GM21825 (cell line): ENCODE measurements at regions not wholly inside any gene's neighbourhood (a gene's known extent, or its start where the extent isn't known, plus 50 kb on each side); places are given as distances from the start of the nearest gene placed in this dataset.

ENCODE experiments used
- ATAC-seq: cut with Tn5 transposase; IDR thresholded peaks from one replicate; pipeline ENCODE4 v1.9.1; 2021; ENCODE audit warnings: mild to moderate bottlenecking, moderate library complexity; ENCODE audit not compliant: unreplicated experiment

GRCh38 chr5:67361932-67362729 is 165.5 kb upstream of the CD180 start:
- no peak for ATAC-seq

- no peak for ATAC-seq
Measured at GRCh38 chr5:67360047-67360446, 163.4 kb upstream of the CD180 start.

- no peak for ATAC-seq
Measured at GRCh38 chr5:67358186-67358585, 161.6 kb upstream of the CD180 start.

- no peak for ATAC-seq
Measured at GRCh38 chr5:67355120-67355713, 158.6 kb upstream of the CD180 start.

- ATAC-seq, result no peak
Measured at GRCh38 chr5:67353500-67354450, 157.2 kb upstream of the CD180 start.

DNA sequence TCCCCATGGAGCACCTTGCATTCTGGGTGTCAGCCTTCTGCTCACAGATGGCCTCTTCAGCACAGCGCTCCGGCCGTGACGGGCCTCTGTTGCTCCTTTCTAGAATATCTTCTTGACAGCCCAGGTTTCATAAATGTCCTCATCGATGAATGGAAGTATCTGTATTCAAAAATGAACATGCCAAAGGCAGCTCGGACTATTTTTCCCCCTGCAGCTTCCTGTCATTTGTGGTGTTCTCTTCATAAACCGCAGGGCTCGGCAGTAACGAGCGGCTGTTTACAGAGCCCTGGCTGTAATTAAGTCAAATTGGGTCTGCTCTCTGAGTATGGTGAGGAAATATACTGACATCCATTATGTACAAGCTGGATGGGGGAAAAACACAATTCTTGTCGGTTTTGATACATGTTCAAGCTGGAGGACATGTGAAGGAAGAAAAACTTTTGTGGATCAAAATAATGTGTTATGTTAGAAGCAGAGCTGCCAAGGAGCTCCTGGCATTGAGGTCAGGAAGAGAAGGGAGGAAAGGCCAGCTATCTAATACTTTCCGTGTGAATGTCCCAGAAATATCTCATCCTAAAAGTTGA is 154.1 kb upstream of the CD180 start:
- no peak for ATAC-seq

GRCh38 chr5:67350185-67350584 is 153.6 kb upstream of the CD180 start:
- ATAC-seq, result no peak

GRCh38 chr5:67347821-67348220 is 151.2 kb upstream of the CD180 start:
- ATAC-seq, result no peak

DNA sequence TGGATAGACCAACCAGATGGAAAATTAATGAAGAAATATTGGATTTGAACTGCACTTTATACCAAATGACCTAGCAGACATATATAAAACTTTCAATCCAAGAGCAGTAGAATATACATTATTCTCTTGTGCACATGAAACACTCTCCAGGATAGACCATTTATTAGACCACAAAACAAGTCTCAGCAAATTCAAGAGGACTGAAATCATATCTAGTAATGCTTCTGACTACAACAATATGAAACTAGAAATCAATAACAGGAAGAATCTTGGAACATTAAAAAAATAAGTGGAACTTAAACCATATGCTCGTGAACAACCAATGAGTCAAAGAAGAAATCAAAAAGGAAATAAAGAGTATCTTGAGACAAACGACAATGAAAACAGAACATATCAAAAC is 150.0 kb upstream of the CD180 start:
- ATAC-seq, result no peak

DNA sequence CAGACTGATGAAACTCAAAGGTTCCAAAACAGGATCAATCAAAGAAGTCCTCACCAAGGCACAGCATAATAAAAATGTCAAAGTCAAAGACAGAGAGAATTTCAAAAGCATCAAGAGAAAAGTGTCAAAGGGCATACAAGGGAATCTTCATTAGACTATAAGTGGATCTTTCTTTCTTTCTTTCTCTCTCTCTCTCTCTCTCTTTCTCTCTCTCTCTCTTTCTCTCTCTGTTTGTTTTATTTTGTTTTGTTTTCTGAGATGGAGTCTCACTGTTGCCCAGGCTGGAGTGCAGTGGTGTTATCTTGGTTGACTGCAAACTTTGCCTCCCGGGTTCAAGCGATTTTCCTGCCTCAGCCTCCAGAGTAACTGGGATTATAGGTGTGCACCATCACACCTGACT is 148.3 kb upstream of the CD180 start:
- no peak for ATAC-seq

DNA sequence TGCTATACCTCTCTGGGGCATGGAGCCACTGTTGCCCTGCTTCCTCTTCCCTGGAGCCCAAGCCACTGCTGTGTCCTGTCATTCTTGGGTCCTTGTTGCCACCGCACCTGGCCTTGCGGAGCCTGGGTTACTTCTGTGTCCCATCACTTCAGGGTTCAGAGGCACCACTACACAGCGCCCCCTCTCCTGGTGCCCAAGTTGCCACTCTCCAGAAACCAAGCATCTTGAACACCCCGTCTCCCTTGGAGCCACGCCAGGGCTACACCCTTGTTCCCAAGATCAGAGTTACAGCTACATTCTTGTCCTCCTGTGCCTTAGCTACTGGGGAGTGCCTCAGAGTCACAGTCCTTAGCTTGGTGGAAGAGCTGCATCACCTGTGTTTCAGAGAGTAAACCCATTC is 147.2 kb upstream of the CD180 start:
- ATAC-seq, result no peak

GRCh38 chr5:67341478-67341877 is 144.9 kb upstream of the CD180 start:
- no peak for ATAC-seq

GRCh38 chr5:67339219-67339767 is 142.7 kb upstream of the CD180 start:
- ATAC-seq, result no peak

GRCh38 chr5:67338421-67338820 is 141.8 kb upstream of the CD180 start:
- no peak for ATAC-seq

- no peak for ATAC-seq
Measured at GRCh38 chr5:67337751-67338150, 141.2 kb upstream of the CD180 start.

- ATAC-seq, result no peak
Measured at GRCh38 chr5:67335426-67335825, 138.8 kb upstream of the CD180 start.

GRCh38 chr5:67334373-67334772 is 137.8 kb upstream of the CD180 start:
- no peak for ATAC-seq

GRCh38 chr5:67333171-67333570 is 136.6 kb upstream of the CD180 start:
- ATAC-seq, result no peak

- ATAC-seq, result no peak
Measured at GRCh38 chr5:67331296-67331925, 134.8 kb upstream of the CD180 start.

DNA sequence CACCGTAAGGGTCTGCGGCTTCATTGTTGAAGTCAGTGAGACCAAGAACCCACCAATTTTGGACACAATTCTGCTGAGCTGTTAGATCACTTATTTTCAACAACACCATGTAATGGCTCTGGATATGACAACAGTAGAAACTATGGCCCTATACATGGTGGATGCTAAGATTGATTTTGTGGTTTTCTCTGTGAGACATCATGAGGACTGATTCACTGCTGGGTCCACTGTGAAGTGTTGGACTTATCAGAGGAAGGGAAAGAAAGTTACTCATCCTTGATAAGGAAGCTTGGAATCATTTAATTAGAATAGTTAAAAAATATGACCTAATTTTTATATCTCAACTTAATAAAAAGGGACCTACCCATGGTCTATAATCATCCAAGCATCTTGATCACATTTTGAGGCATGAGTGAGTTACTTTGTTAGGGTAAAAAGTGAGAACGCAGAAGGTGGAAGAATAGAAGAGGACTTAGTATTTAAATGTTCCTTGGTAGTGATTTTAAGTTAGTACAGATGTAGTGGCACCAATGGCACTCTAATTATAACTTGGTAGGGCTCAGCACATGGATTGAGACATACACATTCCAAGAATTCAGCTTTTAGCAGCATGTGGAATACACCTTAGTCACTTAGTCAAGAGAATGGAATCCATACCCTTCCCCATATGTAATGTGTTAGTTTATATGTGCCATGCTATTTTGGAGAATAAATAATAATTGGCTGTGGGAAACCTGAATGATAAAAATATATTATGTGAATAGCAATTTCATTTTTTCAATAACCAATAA is 123.5 kb upstream of the CD180 start:
- ATAC-seq, result no peak
